GM12875 (cell line): ENCODE measurements at regions not wholly inside any gene's neighbourhood (a gene's known extent, or its start where the extent isn't known, plus 50 kb on each side); places are given as distances from the start of the nearest gene placed in this dataset.

Experiments used
- H3K4me3 ChIP-seq: one replicate; pipeline ENCODE4 v1.5.1; 2011; ENCODE audit warnings: low read depth, low read length, control low read depth
- CTCF ChIP-seq: IDR thresholded peaks from 2 replicates; pipeline ENCODE4 v1.5.1; 2011; ENCODE audit warnings: low read depth, mild to moderate bottlenecking, control low read depth, inconsistent platforms, low read length, moderate library complexity, borderline replicate concordance; ENCODE audit not compliant: insufficient read depth

- no peak for TF ChIP-seq CTCF
- H3K4me3 ChIP-seq, result no peak overlapping the region
Observed at GRCh38 chr15:35136321-35137189, 51.5 kb upstream of the NANOGP8 start.
